HepG2 (cell line): ENCODE measurements at regions not wholly inside any gene's neighbourhood (a gene's known extent, or its start where the extent isn't known, plus 50 kb on each side); places are given as distances from the start of the nearest gene placed in this dataset.

Source experiments
- U2AF2 ChIP-seq: fragments of 200-400 bp; formaldehyde crosslinking; IDR thresholded peaks from 2 replicates; pipeline ENCODE4 v1.6.1; 2017; ENCODE audit warnings: low read depth, mild to moderate bottlenecking, low read length
- XBP1 ChIP-seq: sonication (generic); formaldehyde crosslinking; IDR thresholded peaks from 2 replicates; pipeline ENCODE4 v1.5.0; 2020; ENCODE audit warnings: missing genetic modification reagents
- TF ChIP-seq, protein P1 (sequence below): sonication (generic); formaldehyde crosslinking; IDR thresholded peaks from 2 replicates; pipeline ENCODE4 v1.5.0; 2020; ENCODE audit warnings: mild to moderate bottlenecking, missing genetic modification reagents, moderate library complexity

DNA sequence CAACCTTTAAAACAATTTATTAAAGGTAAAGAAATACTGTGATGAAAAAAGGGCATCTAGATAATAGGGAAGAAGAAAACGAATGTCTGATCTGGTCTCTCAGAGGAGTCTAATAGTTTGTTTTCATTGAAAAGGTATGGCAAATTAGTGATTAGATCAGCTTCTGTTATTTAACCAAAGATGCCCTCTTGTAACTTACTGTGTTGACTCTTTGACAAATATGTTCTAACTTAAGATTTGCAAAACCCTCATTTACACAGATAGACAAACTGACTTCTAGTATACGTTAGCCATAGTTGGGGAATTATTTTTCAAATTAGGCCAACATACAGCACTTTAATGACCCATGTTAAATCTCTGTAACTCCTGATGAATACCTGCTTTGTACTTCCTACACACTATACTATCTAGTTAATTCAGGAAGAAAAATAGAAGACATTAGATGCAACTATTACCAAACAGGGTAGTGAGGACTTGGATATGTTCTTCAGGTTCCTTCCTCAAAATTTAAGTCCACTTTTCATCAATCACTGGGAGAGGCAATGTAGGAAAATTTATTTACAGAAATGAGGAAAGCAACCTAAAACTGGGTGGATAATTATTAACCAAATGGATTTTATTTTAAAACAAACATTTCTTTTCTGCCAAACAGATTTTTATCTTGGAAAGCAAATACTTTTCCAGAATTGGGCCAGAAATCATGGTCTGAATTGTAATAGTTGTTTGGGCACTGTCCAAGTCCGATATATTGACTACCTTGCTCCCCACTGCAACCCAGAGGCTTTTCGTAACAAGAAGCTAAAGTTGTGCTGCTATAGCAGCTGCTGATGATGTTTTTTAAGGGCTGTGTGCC lies 66.4 kb upstream of the PPP2R2B start:
- TF ChIP-seq XBP1 (CRISPR knock-in tag) (no peak), U2AF2 (no peak)
- TF ChIP-seq, protein P1, sequence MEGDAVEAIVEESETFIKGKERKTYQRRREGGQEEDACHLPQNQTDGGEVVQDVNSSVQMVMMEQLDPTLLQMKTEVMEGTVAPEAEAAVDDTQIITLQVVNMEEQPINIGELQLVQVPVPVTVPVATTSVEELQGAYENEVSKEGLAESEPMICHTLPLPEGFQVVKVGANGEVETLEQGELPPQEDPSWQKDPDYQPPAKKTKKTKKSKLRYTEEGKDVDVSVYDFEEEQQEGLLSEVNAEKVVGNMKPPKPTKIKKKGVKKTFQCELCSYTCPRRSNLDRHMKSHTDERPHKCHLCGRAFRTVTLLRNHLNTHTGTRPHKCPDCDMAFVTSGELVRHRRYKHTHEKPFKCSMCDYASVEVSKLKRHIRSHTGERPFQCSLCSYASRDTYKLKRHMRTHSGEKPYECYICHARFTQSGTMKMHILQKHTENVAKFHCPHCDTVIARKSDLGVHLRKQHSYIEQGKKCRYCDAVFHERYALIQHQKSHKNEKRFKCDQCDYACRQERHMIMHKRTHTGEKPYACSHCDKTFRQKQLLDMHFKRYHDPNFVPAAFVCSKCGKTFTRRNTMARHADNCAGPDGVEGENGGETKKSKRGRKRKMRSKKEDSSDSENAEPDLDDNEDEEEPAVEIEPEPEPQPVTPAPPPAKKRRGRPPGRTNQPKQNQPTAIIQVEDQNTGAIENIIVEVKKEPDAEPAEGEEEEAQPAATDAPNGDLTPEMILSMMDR (CRISPR knock-in tag) = no peak
